ENCODE measurements at regions not wholly inside any gene's neighbourhood (a gene's known extent, or its start where the extent isn't known, plus 50 kb on each side); places are given as distances from the start of the nearest gene placed in this dataset.

- CTCF ChIA-PET, result no interaction called here
- Histone ChIP-seq H3K79me2 (ENCODE audit: control insufficient read depth, insufficient read depth, low read length) (no peaks in the 10 kb centered on the region), H4K20me1 (ENCODE audit: control insufficient read depth, insufficient read depth, low read length, poor library complexity, severe bottlenecking) (no peaks in the 10 kb centered on the region), H3K4me2 (replicated peaks; ENCODE audit: low read depth, low read length, poor library complexity, severe bottlenecking) (no peak overlapping the region), H3K4me1 (ENCODE audit: control insufficient read depth in 2 of 2, insufficient read depth in 2 of 2, low read length in 2 of 2) (no peaks in the 10 kb centered on the region), H3K27ac (ENCODE audit: low read length in 2 of 2) (no peak overlapping the region), H3K27me3 (replicated peaks in 1 of 4; ENCODE audit: control extremely low read depth in 1 of 4, control insufficient read depth in 3 of 4, insufficient read depth in 4 of 4, low read length in 3 of 4) (peaks cover 0 to 3% (median 0%) of the 10 kb centered on the region in 4 experiments), H3K36me3 (replicated peaks in 1 of 2; ENCODE audit: control extremely low read depth in 1 of 2, control insufficient read depth in 1 of 2, extremely low read depth in 1 of 2, insufficient read depth in 2 of 2, low read length in 1 of 2) (no peaks in the 10 kb centered on the region), H3K9ac (ENCODE audit: low read length) (no peak overlapping the region), H2AFZ (ENCODE audit: insufficient read depth, low read depth, low read length, poor library complexity, severe bottlenecking) (no peak overlapping the region), H3K4me3 (ENCODE audit: control extremely low read depth in 1 of 5, extremely low read depth in 1 of 5, insufficient read depth in 1 of 5, low read depth in 2 of 5, low read length in 4 of 5) (no peak overlapping the region), H3K9me3 (ENCODE audit: control extremely low read depth in 1 of 3, control insufficient read depth in 2 of 3, insufficient read depth in 1 of 3, low read length in 2 of 3) (no peaks in the 10 kb centered on the region)
- no peak for ATAC-seq (ENCODE audit: low read depth)
- POLR2A ChIA-PET, result no interaction called here
- Mint-ChIP-seq H3K27ac (no peak overlapping the region), H3K4me1 (no peaks in the 10 kb centered on the region), H3K9me3 (ENCODE audit: insufficient read depth) (peaks cover 2% of the 10 kb centered on the region), H3K27me3 (peaks cover 10% of the 10 kb centered on the region), H3K4me3 (no peak overlapping the region)
- WGBS (ENCODE audit: insufficient coverage), result no CpG with 5 or more reads among the region's 1 CpG
- DNase-seq, result no peak
- intact Hi-C loops (cut with micrococcal nuclease), result no loop called here
- no peak for TF ChIP-seq CTCF (IDR thresholded peaks at IDR 0.05)
- TF ChIP-seq EZH2 (IDR thresholded peaks at IDR 0.05; ENCODE audit: borderline replicate concordance, insufficient read depth, low read depth, low read length, poor library complexity, severe bottlenecking), result no peak
These were observed 369.8 kb upstream of the KAZN start for GRCh38 chr1:14228677-14229076.

- Histone ChIP-seq H3K4me2 (replicated peaks; ENCODE audit: low read depth, low read length, poor library complexity, severe bottlenecking) (no peak overlapping the region), H3K79me2 (ENCODE audit: control insufficient read depth, insufficient read depth, low read length) (no peaks in the 10 kb centered on the region), H3K9ac (ENCODE audit: low read length) (no peak overlapping the region), H3K4me3 (ENCODE audit: control extremely low read depth in 1 of 5, extremely low read depth in 1 of 5, insufficient read depth in 1 of 5, low read depth in 2 of 5, low read length in 4 of 5) (no peak overlapping the region), H3K4me1 (ENCODE audit: control insufficient read depth in 2 of 2, insufficient read depth in 2 of 2, low read length in 2 of 2) (no peaks in the 10 kb centered on the region), H3K36me3 (replicated peaks in 1 of 2; ENCODE audit: control extremely low read depth in 1 of 2, control insufficient read depth in 1 of 2, extremely low read depth in 1 of 2, insufficient read depth in 2 of 2, low read length in 1 of 2) (no peaks in the 10 kb centered on the region), H4K20me1 (ENCODE audit: control insufficient read depth, insufficient read depth, low read length, poor library complexity, severe bottlenecking) (no peaks in the 10 kb centered on the region), H3K27me3 (replicated peaks in 1 of 4; ENCODE audit: control extremely low read depth in 1 of 4, control insufficient read depth in 3 of 4, insufficient read depth in 4 of 4, low read length in 3 of 4) (no peaks in the 10 kb centered on the region), H3K27ac (ENCODE audit: low read length in 2 of 2) (no peak overlapping the region), H3K9me3 (ENCODE audit: control extremely low read depth in 1 of 3, control insufficient read depth in 2 of 3, insufficient read depth in 1 of 3, low read length in 2 of 3) (no peaks in the 10 kb centered on the region), H2AFZ (ENCODE audit: insufficient read depth, low read depth, low read length, poor library complexity, severe bottlenecking) (no peak overlapping the region)
- peaks cover 3% of the 10 kb centered on the region for H3K27me3 Mint-ChIP-seq
- intact Hi-C loops (cut with micrococcal nuclease), result no loop called here
- no peak for DNase-seq
- H3K27ac Mint-ChIP-seq, result no peak overlapping the region
- no peak for TF ChIP-seq EZH2 (IDR thresholded peaks at IDR 0.05; ENCODE audit: borderline replicate concordance, insufficient read depth, low read depth, low read length, poor library complexity, severe bottlenecking)
- TF ChIP-seq CTCF (IDR thresholded peaks at IDR 0.05), result no peak
- H3K4me3 Mint-ChIP-seq, result no peak overlapping the region
- ATAC-seq (ENCODE audit: low read depth), result no peak
- POLR2A ChIA-PET, result interaction anchor here (0.6 to 0.7 kb wide), 2 partner anchors 335 to 1493 kb away, joined by 3 to 7 read pairs; no protein-coding TSS in a partner anchor
- H3K9me3 Mint-ChIP-seq (ENCODE audit: insufficient read depth), result peaks cover 2% of the 10 kb centered on the region
- CTCF ChIA-PET, result no interaction called here
- 100% methylated on average over 1 of the region's 2 CpGs for WGBS (ENCODE audit: insufficient coverage)
- H3K4me1 Mint-ChIP-seq, result no peaks in the 10 kb centered on the region
These were observed 365.0 kb upstream of the KAZN start for GRCh38 chr1:14233510-14233909.

Data from B cell (primary cell).